DND-41 (cell line): ENCODE measurements at regions not wholly inside any gene's neighbourhood (a gene's known extent, or its start where the extent isn't known, plus 50 kb on each side); places are given as distances from the start of the nearest gene placed in this dataset.

Source experiments
- ATAC-seq: fragments of 200-7000 bp; cut with Tn5 transposase; 3 replicates; pipeline ENCODE4 v1.9.1; 2021; ENCODE audit warnings: low read depth; ENCODE audit not compliant: insufficient read depth
- DNase-seq: peaks from one replicate; pipeline ENCODE4 v3.0.0-alpha.2; 2020
- H2AFZ ChIP-seq: 2 replicates; pipeline ENCODE4 v1.6.0; 2012; ENCODE audit warnings: low read depth, low read length
- H3K27ac ChIP-seq: 2 replicates; pipeline ENCODE4 v1.5.1; 2012; ENCODE audit warnings: low read length, inconsistent platforms
- H3K27me3 ChIP-seq: fragments of 200-600 bp; sonication (generic); 2 replicates; pipeline ENCODE4 v1.6.0; 2012; ENCODE audit warnings: low read length, mild to moderate bottlenecking, inconsistent platforms; ENCODE audit not compliant: insufficient read depth, poor library complexity
- H3K36me3 ChIP-seq: 2 replicates; pipeline ENCODE4 v1.5.1; 2012; ENCODE audit warnings: low read length, inconsistent platforms; ENCODE audit not compliant: insufficient read depth
- H3K4me1 ChIP-seq: 2 replicates; pipeline ENCODE4 v1.5.1; 2012; ENCODE audit warnings: mild to moderate bottlenecking, low read length; ENCODE audit not compliant: insufficient read depth
- H3K4me2 ChIP-seq: 2 replicates; pipeline ENCODE4 v1.6.0; 2012; ENCODE audit warnings: mild to moderate bottlenecking, moderate library complexity, low read length, inconsistent platforms; ENCODE audit not compliant: insufficient read depth
- H3K4me3 ChIP-seq, 2 experiments: fragments of 200-600 bp in 1 of 2; shearing (Covaris generic) in 1 of 2; 2 replicates each; pipeline ENCODE4 v1.5.1; 2012 to 2016; ENCODE audit warnings: inconsistent platforms in 2 of 2, low read length in 2 of 2, mild to moderate bottlenecking in 2 of 2, low read depth in 1 of 2, moderate library complexity in 1 of 2
- H3K79me2 ChIP-seq: 2 replicates; pipeline ENCODE4 v1.6.0; 2012; ENCODE audit warnings: low read length, inconsistent platforms; ENCODE audit not compliant: insufficient read depth
- H3K9ac ChIP-seq: 2 replicates; pipeline ENCODE4 v1.6.0; 2012; ENCODE audit warnings: low read depth, mild to moderate bottlenecking, inconsistent platforms, low read length, moderate library complexity
- H3K9me3 ChIP-seq: 2 replicates; pipeline ENCODE4 v1.5.1; 2012; ENCODE audit warnings: low read length, moderate library complexity, mild to moderate bottlenecking, inconsistent platforms; ENCODE audit not compliant: insufficient read depth, severe bottlenecking
- H4K20me1 ChIP-seq: 2 replicates; pipeline ENCODE4 v1.6.0; 2012; ENCODE audit warnings: low read length; ENCODE audit not compliant: insufficient read depth
- EZH2 ChIP-seq: IDR thresholded peaks from 3 replicates; pipeline ENCODE4 v1.6.1; 2012; ENCODE audit warnings: borderline replicate concordance, low read depth, mild to moderate bottlenecking, moderate library complexity, low read length, inconsistent platforms; ENCODE audit not compliant: severe bottlenecking
- TF ChIP-seq, protein P1 (sequence below): IDR thresholded peaks from 2 replicates; pipeline ENCODE4 v1.5.1; 2012; ENCODE audit warnings: borderline replicate concordance, low read length, moderate library complexity, mild to moderate bottlenecking; ENCODE audit not compliant: poor library complexity, severe bottlenecking; ENCODE audit errors: extremely low read depth

DNA sequence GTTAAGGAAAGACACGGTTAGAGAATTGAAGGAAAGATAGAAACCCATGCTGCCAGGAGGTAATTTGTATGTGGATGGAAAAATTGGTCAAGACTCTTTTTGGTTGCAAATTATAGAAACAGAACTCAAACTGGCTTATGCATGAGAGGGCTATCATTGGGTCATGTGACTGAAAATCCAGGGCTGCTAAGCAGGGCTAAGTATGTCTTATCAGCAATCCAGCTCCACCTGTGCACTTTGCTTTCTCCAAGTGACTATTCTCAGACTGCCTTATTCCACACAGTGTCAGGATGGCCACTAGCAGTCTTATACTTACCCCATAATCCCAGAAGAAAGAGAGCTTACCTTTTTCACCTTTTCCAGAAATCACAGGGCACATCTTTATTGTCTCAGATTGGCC is 113.5 kb downstream of the CBLN1 start:
- Histone ChIP-seq H3K27me3 (no peaks in the 10 kb centered on the region), H4K20me1 (no peaks in the 10 kb centered on the region), H2AFZ (no peak overlapping the region), H3K27ac (no peak overlapping the region), H3K9me3 (no peaks in the 10 kb centered on the region), H3K79me2 (no peaks in the 10 kb centered on the region), H3K9ac (no peak overlapping the region), H3K4me2 (no peak overlapping the region), H3K36me3 (no peaks in the 10 kb centered on the region), H3K4me3 (no peak overlapping the region), H3K4me1 (no peaks in the 10 kb centered on the region)
- ATAC-seq (no peak), DNase-seq (no peak)
- TF ChIP-seq, protein P1, sequence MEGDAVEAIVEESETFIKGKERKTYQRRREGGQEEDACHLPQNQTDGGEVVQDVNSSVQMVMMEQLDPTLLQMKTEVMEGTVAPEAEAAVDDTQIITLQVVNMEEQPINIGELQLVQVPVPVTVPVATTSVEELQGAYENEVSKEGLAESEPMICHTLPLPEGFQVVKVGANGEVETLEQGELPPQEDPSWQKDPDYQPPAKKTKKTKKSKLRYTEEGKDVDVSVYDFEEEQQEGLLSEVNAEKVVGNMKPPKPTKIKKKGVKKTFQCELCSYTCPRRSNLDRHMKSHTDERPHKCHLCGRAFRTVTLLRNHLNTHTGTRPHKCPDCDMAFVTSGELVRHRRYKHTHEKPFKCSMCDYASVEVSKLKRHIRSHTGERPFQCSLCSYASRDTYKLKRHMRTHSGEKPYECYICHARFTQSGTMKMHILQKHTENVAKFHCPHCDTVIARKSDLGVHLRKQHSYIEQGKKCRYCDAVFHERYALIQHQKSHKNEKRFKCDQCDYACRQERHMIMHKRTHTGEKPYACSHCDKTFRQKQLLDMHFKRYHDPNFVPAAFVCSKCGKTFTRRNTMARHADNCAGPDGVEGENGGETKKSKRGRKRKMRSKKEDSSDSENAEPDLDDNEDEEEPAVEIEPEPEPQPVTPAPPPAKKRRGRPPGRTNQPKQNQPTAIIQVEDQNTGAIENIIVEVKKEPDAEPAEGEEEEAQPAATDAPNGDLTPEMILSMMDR: no peak
- TF ChIP-seq EZH2: no peak

DNA sequence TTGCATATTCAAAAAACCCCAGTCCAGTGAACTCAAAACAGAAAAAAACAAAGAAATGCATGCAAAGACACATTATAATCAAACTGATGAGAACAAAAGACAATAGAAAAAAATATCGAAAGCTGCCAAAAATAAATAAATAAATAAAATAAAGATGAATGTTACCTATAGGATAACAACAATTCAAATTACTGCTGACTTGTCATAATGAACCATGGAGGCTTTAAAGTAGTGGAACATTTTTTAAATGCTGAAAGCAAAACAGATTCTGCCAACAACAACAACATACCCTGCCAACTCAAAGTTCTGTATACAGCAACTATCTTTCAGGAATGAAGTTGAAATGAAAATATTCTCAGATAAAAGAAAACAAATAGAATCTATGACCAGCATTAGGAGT is 116.6 kb downstream of the CBLN1 start:
- Histone ChIP-seq H3K4me1 (no peaks in the 10 kb centered on the region), H2AFZ (no peak overlapping the region), H3K36me3 (no peaks in the 10 kb centered on the region), H3K4me2 (no peak overlapping the region), H3K27me3 (no peaks in the 10 kb centered on the region), H4K20me1 (no peaks in the 10 kb centered on the region), H3K27ac (no peak overlapping the region), H3K9me3 (no peaks in the 10 kb centered on the region), H3K4me3 (no peak overlapping the region), H3K79me2 (no peaks in the 10 kb centered on the region), H3K9ac (no peak overlapping the region)
- TF ChIP-seq, protein P1: no peak
- no peak for TF ChIP-seq EZH2
- ATAC-seq: no peak
- DNase-seq: no peak

DNA sequence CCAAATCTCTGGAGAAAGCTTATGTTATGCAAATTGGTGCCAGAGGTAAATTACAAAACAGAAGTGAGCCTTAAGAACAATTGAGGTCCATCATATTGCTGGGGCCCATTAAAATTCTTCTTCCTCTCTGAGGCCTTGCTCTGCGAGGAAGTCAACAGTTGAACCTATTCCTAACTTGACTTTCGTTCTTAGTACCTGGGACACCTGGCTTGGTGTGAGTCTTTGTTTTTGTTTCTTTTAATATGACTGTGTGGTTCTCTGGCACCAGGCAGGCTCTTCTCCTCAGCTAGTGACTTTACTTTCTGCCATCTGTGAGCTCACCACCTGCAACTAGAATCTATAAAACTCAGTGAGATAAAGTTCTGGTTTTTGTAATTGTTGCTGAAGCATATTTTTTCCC is 120.4 kb downstream of the CBLN1 start:
- ATAC-seq: no peak
- no peaks in the 10 kb centered on the region for H3K4me1 ChIP-seq
- H3K79me2 ChIP-seq: no peaks in the 10 kb centered on the region
- no peak overlapping the region for H3K27ac ChIP-seq
- no peaks in the 10 kb centered on the region for H3K9me3 ChIP-seq
- no peaks in the 10 kb centered on the region for H3K27me3 ChIP-seq
- H3K4me2 ChIP-seq: no peak overlapping the region
- no peaks in the 10 kb centered on the region for H4K20me1 ChIP-seq
- TF ChIP-seq, protein P1: no peak
- no peak for TF ChIP-seq EZH2
- no peak overlapping the region for H3K4me3 ChIP-seq
- no peak for DNase-seq
- H2AFZ ChIP-seq: no peak overlapping the region
- no peaks in the 10 kb centered on the region for H3K36me3 ChIP-seq
- H3K9ac ChIP-seq: no peak overlapping the region
